ENCODE measurements at regions not wholly inside any gene's neighbourhood (a gene's known extent, or its start where the extent isn't known, plus 50 kb on each side); places are given as distances from the start of the nearest gene placed in this dataset.

- no peak overlapping the region for H3K4me2 ChIP-seq
- DNase-seq (ENCODE audit: low spot score), result no peak
- H3K27ac ChIP-seq, result no peak overlapping the region
- H2AFZ ChIP-seq, result no peak overlapping the region
- H3K9me3 ChIP-seq (ENCODE audit: low read depth), result no peaks in the 10 kb centered on the region
- 64% methylated on average over 5 of the region's 5 CpGs for WGBS (ENCODE audit: low lambda C conversion rate, missing lambda C conversion rate)
- H3K4me3 ChIP-seq, result no peak overlapping the region
- no peak for TF ChIP-seq EZH2phosphoT487 (IDR thresholded peaks at IDR 0.05; ENCODE audit: low read depth, severe bottlenecking, unreplicated experiment)
- no peak for TF ChIP-seq CTCF (IDR thresholded peaks at IDR 0.05; ENCODE audit: poor library complexity)
- TF ChIP-seq EZH2 (IDR thresholded peaks at IDR 0.05; ENCODE audit: borderline replicate concordance), result no peak
- no peaks in the 10 kb centered on the region for H3K27me3 ChIP-seq
- H3K9me2 ChIP-seq (replicated peaks; ENCODE audit: insufficient read depth), result no peaks in the 10 kb centered on the region
- no peaks in the 10 kb centered on the region for H4K20me1 ChIP-seq (ENCODE audit: insufficient read depth, poor library complexity, severe bottlenecking)
- no peaks in the 10 kb centered on the region for H3K79me2 ChIP-seq
- no peaks in the 10 kb centered on the region for H3K4me1 ChIP-seq (ENCODE audit: insufficient read depth)
- no peaks in the 10 kb centered on the region for H3K36me3 ChIP-seq (replicated peaks; ENCODE audit: insufficient read depth, low read depth)
These were observed 89.2 kb upstream of the RAP2B start for GRCh38 chr3:153072856-153073255.

GRCh38 chr3:153073636-153074035 lies 88.4 kb upstream of the RAP2B start:
- TF ChIP-seq EZH2phosphoT487 (IDR thresholded peaks at IDR 0.05; ENCODE audit: low read depth, severe bottlenecking, unreplicated experiment), result no peak
- no peak for TF ChIP-seq CTCF (IDR thresholded peaks at IDR 0.05; ENCODE audit: poor library complexity)
- TF ChIP-seq EZH2 (IDR thresholded peaks at IDR 0.05; ENCODE audit: borderline replicate concordance), result no peak
- Histone ChIP-seq H3K36me3 (replicated peaks; ENCODE audit: insufficient read depth, low read depth) (no peaks in the 10 kb centered on the region), H3K27me3 (no peaks in the 10 kb centered on the region), H3K4me3 (no peak overlapping the region), H3K79me2 (no peaks in the 10 kb centered on the region), H3K27ac (no peak overlapping the region), H3K9me3 (ENCODE audit: low read depth) (no peaks in the 10 kb centered on the region), H3K4me1 (ENCODE audit: insufficient read depth) (no peaks in the 10 kb centered on the region), H3K4me2 (no peak overlapping the region), H2AFZ (no peak overlapping the region), H4K20me1 (ENCODE audit: insufficient read depth, poor library complexity, severe bottlenecking) (no peaks in the 10 kb centered on the region), H3K9me2 (replicated peaks; ENCODE audit: insufficient read depth) (no peaks in the 10 kb centered on the region)
- WGBS (ENCODE audit: low lambda C conversion rate, missing lambda C conversion rate), result 70% methylated on average over 5 of the region's 5 CpGs
- DNase-seq (ENCODE audit: low spot score), result no peak

GRCh38 chr3:153078826-153079225 lies 83.2 kb upstream of the RAP2B start:
- Histone ChIP-seq H3K27ac (no peak overlapping the region), H3K36me3 (replicated peaks; ENCODE audit: insufficient read depth, low read depth) (no peaks in the 10 kb centered on the region), H2AFZ (no peak overlapping the region), H3K9me3 (ENCODE audit: low read depth) (no peaks in the 10 kb centered on the region), H3K4me1 (ENCODE audit: insufficient read depth) (no peaks in the 10 kb centered on the region), H3K27me3 (no peaks in the 10 kb centered on the region), H4K20me1 (ENCODE audit: insufficient read depth, poor library complexity, severe bottlenecking) (no peaks in the 10 kb centered on the region), H3K4me3 (no peak overlapping the region), H3K79me2 (no peaks in the 10 kb centered on the region), H3K9me2 (replicated peaks; ENCODE audit: insufficient read depth) (no peaks in the 10 kb centered on the region), H3K4me2 (no peak overlapping the region)
- WGBS (ENCODE audit: low lambda C conversion rate, missing lambda C conversion rate), result 69% methylated on average over 7 of the region's 7 CpGs
- no peak for TF ChIP-seq EZH2 (IDR thresholded peaks at IDR 0.05; ENCODE audit: borderline replicate concordance)
- no peak for TF ChIP-seq EZH2phosphoT487 (IDR thresholded peaks at IDR 0.05; ENCODE audit: low read depth, severe bottlenecking, unreplicated experiment)
- no peak for DNase-seq (ENCODE audit: low spot score)

- no peak overlapping the region for H3K4me3 ChIP-seq
- H3K27ac ChIP-seq, result no peak overlapping the region
- H4K20me1 ChIP-seq (ENCODE audit: insufficient read depth, poor library complexity, severe bottlenecking), result no peaks in the 10 kb centered on the region
- no peaks in the 10 kb centered on the region for H3K36me3 ChIP-seq (replicated peaks; ENCODE audit: insufficient read depth, low read depth)
- H3K9me2 ChIP-seq (replicated peaks; ENCODE audit: insufficient read depth), result no peaks in the 10 kb centered on the region
- H3K9me3 ChIP-seq (ENCODE audit: low read depth), result no peaks in the 10 kb centered on the region
- no peaks in the 10 kb centered on the region for H3K27me3 ChIP-seq
- H3K79me2 ChIP-seq, result no peaks in the 10 kb centered on the region
- no peak for DNase-seq (ENCODE audit: low spot score)
- no peak overlapping the region for H2AFZ ChIP-seq
- H3K4me2 ChIP-seq, result no peak overlapping the region
- H3K4me1 ChIP-seq (ENCODE audit: insufficient read depth), result no peaks in the 10 kb centered on the region
- TF ChIP-seq CTCF (IDR thresholded peaks at IDR 0.05; ENCODE audit: poor library complexity) (no peak), EZH2 (IDR thresholded peaks at IDR 0.05; ENCODE audit: borderline replicate concordance) (no peak), EZH2phosphoT487 (IDR thresholded peaks at IDR 0.05; ENCODE audit: low read depth, severe bottlenecking, unreplicated experiment) (no peak)
These were observed 82.6 kb upstream of the RAP2B start for GRCh38 chr3:153079386-153079785.
